ENCODE measurements at regions not wholly inside any gene's neighbourhood (a gene's known extent, or its start where the extent isn't known, plus 50 kb on each side); places are given as distances from the start of the nearest gene placed in this dataset.
A peak's percentile ranks its signal among the peaks of the same experiment; 100 is the strongest.

GRCh38 chrX:102840871-102841705 is 96.0 kb upstream of the RAB40AL start:
- Histone ChIP-seq H3K4me1 (ENCODE audit: insufficient read depth, low read length) (no peaks in the 10 kb centered on the region), H3K23me2 (ENCODE audit: insufficient read length, low read depth, low read length, poor library complexity, severe bottlenecking) (no peaks in the 10 kb centered on the region), H3K79me2 (ENCODE audit: insufficient read depth, low read length) (no peaks in the 10 kb centered on the region), H3K79me1 (ENCODE audit: insufficient read depth, low read depth, low read length, poor library complexity, severe bottlenecking) (no peaks in the 10 kb centered on the region), H2BK20ac (ENCODE audit: low read depth, low read length, poor library complexity, severe bottlenecking) (no peak overlapping the region), H4K8ac (replicated peaks; ENCODE audit: insufficient read length, low read depth, low read length) (no peak overlapping the region), H3K9me3 (ENCODE audit: control insufficient read depth, low read depth, low read length) (peaks cover 48% of the 10 kb centered on the region), H3K9ac (ENCODE audit: extremely low read depth, insufficient read length, low read length) (no peak overlapping the region), H2BK5ac (ENCODE audit: insufficient read length, low read length) (no peak overlapping the region), H3K23ac (ENCODE audit: insufficient read length, low read depth, low read length) (no peak overlapping the region), H4K91ac (ENCODE audit: insufficient read length, low read depth, low read length) (no peak overlapping the region), H3K4me2 (ENCODE audit: insufficient read depth, insufficient read length, low read length) (no peak overlapping the region), H2BK15ac (ENCODE audit: low read depth, low read length) (no peak overlapping the region), H3K4ac (ENCODE audit: low read depth, low read length) (no peak overlapping the region), H3K27me3 (ENCODE audit: insufficient read depth, low read length) (no peaks in the 10 kb centered on the region), H4K20me1 (ENCODE audit: control insufficient read depth, insufficient read depth, insufficient read length) (no peaks in the 10 kb centered on the region), H2BK120ac (ENCODE audit: low read depth, low read length, poor library complexity, severe bottlenecking) (no peak overlapping the region), H3K14ac (ENCODE audit: insufficient read depth, low read length) (no peak overlapping the region), H3K18ac (ENCODE audit: insufficient read length, low read depth, low read length) (no peak overlapping the region), H4K5ac (ENCODE audit: insufficient read length, low read depth, low read length) (no peak overlapping the region), H2BK12ac (ENCODE audit: insufficient read length, low read depth, low read length) (no peak overlapping the region), H3K27ac (ENCODE audit: insufficient read length, low read depth, low read length) (no peak overlapping the region), H2AFZ (ENCODE audit: low read length) (no peak overlapping the region), H3K56ac (ENCODE audit: insufficient read length, low read depth, low read length) (no peak overlapping the region), H3T11ph (ENCODE audit: low read length) (no peak overlapping the region), H2AK5ac (ENCODE audit: insufficient read length, low read length) (no peak overlapping the region)
- no peak overlapping the region for H3K27ac Mint-ChIP-seq
- no peak overlapping the region for H3K4me3 Mint-ChIP-seq
- no peak for DNase-seq
- no CpG with 5 or more reads among the region's 6 CpGs for WGBS (ENCODE audit: extremely low coverage, insufficient read length, low lambda C conversion rate)
- no peaks in the 10 kb centered on the region for H3K27me3 Mint-ChIP-seq (ENCODE audit: low read depth)
- peaks cover 0 to 25% (median 2%) of the 10 kb centered on the region in 3 experiments; a peak in 4 of 7 replicates for H3K36me3 Mint-ChIP-seq (ENCODE audit: insufficient read depth in 1 of 3, low read depth in 3 of 3)
- peaks cover 51 to 57% of the 10 kb centered on the region in 2 experiments for H3K9me3 Mint-ChIP-seq
- H3K4me1 Mint-ChIP-seq = no peaks in the 10 kb centered on the region
- TF ChIP-seq CTCF (conservative IDR thresholded peaks at IDR 0.05) = peak; percentile 58

Data from H9 (cell line).